HPDE6-E6E7 (cell line): ENCODE measurements at regions not wholly inside any gene's neighbourhood (a gene's known extent, or its start where the extent isn't known, plus 50 kb on each side); places are given as distances from the start of the nearest gene placed in this dataset.
A peak's percentile ranks its signal among the peaks of the same experiment; 100 is the strongest.

Experiments
- DNase-seq: peaks from one replicate; pipeline ENCODE4 v3.0.0; 2011; ENCODE audit warnings: missing footprints; ENCODE audit errors: extremely low spot score

DNA sequence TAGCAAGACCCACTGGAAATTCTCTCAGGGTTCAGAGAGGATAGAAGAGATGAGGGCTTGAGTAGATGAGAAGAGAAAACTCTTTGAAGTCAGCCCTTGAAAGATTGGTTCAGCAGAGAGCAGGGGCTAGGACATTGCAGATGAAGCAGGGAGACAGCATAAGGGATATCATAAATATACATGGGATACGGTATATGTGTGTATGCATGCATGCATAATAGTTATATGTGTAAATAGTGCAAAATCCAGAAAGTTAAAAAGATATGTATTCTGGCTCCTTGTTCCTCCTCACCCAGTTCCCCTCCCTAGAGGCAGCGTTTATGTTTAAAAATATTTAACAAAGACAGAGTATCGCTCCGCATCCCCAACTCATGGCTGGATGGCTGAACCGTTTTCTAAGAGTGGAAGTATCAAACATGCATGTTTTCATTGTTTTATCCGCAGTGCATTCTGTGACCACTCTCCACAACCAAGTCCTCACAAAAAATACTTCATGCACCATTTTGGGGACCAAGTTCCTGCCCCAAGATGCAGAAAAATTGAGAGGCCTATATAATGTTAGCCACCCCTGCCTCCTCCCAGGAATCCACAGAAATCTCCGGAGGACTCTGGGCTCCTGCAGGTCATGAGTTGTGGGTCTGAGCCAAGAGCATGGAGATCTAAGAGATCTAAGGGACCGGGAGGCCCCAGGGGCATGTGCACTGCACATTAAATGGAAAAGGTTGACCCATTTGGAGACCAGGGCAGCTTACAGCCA, 119.5 kb downstream of the MTX3 start:
- no peak for DNase-seq

DNA sequence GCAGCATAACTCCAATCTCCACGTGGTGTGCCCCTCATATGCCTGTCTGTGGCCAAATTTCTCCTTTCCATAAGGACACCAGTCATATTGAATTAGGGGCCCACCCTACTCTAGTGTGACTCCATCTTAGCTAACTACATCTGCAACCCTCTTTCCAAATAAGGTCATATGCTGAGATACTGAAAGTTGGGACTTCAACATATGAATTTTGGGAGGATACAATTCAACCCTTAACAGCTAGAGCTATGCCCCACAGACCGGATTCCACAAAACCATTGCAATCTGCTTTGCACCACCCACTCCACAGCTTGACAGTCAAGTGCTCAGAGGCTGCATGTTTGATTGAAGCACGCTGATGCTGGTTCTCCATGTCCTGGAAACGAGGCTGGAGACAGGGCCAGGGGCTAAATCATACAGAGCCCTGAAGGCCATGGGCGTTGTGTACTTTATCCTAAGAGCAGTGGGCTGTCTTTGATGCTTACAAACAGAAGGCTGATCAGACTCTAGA, 122.8 kb downstream of the MTX3 start:
- no peak for DNase-seq

DNA sequence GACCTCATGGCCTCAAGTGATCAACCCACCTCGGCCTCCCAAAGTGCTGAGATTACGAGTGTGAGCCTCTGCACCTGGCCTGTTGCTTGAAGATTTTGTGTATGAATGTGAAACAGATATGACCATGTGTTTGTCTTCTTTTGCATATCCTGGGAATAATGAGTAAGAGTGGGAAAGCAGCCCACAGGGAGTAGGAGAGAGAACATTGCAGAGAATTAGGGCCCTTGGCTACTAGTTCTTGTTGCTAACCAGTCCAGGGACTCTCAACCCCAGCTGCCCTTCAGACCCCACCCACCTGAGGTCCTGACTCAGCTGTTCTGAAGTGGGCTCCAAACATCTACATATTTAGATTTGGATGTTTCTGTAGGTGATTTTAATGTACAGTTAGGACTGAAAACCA, 125.5 kb downstream of the MTX3 start:
- DNase-seq = no peak

DNA sequence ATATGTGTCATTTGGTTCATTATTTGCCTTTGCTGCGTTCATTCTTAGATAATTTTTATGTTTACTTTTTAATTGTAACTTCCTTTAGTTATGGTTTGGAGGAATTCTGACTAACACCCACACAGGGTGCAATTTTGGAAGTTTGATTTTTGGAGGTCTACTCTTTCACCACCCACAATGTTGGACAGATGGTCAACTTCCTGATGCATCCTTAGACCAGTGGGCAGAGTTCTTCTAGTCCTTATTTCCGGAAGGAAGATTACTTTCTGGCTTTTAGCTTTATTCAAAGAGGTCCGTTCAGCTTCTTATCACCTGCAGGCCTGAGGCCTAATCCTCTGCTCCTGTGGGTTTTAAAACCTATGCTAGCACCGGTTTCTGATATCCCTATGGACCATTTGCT, 126.7 kb downstream of the MTX3 start:
- no peak for DNase-seq

DNA sequence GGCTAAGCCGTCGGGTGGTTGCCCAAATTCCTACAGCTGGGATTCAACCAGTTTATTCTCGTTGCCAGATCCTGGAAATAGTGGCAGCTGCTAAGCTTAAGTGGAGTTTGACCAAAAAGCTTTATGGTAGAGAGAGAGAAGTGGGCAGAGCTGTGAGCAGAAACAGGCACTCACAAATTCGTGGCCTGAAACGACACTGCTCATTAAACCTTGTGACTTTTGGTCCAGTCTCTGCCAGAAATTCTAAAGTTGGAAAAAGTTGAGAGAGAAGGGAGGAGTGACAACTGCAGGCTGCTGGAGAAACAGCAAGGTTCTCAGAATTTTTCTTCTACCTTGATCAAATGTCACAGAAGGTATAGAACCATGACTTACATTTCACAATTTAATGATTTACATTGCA, 131.5 kb downstream of the MTX3 start:
- DNase-seq = no peak

DNA sequence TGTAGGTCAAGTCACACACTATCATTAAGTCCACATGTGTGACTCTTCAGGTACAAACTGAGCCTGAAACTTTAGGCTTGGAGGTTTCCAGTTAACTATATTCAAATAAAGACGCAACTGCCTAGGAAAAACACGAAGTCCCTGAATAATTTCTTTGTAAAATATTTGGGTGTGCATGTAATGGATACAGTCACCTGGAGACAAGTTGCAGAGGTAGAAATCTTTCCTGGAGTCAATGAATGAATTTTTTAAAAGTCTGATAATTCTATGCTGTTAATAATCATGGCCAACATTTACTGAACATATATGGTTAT, 132.7 kb downstream of the MTX3 start:
- no peak for DNase-seq

DNA sequence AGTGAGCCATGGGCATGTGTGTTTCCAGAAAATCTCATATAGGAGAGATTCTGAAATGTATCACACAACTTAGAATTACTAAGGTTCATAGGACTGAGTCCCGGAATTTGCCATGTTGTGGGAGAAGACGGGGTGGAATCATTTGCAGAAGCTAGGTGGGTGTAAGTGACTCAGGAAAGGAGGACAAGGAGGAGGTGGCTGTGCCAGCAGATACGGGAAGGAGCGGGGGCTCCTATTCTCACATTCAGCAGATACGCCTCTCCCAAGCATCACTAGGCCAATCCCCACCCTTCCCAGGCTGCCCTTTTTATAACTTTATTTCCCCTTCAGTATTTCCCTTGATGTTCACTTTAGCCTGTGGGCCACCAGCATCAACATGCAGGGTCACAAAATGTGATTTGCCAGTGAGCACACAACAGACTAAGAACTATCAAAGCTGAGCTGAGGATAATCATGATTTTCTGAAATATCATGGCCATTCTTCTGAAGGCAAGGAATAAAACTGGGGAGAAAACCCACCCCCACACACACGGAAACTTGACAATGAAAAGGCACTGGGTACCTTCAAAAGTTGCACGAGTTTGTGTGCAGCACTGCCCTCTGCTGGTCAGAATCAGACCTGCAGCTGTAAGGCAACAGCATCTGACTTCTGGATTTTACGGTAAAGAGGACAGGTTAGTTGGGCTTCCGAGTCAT, 133.2 kb downstream of the MTX3 start:
- DNase-seq = peak; percentile 28

DNA sequence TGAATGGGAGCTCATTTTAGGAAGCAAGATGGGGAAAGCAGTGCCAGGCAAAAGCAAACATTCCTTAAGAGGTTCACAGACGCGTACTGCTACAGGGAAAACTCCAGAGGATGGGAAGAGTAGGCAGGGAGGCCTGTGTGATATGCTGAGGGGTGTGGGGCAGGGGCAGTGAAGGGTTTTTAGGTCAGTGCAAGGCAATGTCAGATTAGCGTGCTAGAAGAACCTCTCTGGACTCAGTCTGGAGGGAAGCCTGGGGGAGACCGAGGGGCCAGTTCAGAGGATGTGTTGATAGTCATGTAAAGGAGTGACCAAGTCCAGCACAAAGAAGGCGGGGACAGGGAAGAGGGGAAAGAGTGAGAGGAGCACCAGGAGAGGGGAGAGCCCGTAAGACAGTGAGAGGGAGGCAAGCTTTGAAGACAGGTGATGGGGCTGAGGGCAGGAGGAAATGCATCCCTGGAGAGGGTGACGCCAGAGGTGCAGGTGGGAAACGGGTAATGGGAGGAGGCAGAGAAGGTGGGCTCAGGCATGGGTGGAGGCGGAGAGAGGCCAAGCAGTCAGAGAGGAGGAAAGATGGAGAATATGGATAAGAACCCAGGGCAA, 134.5 kb downstream of the MTX3 start:
- no peak for DNase-seq

DNA sequence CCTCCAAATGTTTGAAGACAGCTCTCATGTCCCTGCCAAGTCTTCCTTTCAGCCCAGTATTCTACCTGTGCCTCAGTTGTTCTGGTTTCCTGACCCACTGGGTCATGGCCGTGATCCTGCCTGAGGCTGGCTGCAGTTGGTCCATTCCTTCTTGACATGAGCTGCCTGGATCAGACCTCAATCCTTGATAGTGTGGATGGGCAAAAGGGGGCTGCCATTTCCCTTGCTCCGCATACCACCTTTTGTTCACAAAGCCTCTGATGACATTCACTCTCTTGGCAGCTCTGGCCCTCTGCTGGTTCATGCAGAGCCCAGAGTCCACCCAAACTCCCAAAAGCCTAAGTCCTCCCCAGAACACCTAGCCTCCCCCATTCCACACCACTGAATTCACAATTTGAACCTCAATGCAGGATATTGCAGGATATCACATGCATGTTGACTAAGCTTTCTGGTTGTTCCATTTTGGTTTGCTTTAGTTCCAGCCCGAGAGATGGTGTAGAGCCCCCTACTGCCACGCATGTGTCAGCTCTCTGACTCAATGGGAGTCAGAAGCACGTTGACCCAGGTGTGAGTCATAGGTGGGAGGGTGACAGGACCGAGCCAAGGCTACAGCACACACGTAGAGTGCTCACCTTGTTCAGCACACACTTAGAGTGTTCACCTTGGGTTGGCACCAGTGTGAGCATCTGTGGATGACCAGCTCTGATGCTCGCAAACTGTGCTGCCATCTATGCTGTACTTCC, 137.2 kb downstream of the MTX3 start:
- peak; percentile 56 for DNase-seq

DNA sequence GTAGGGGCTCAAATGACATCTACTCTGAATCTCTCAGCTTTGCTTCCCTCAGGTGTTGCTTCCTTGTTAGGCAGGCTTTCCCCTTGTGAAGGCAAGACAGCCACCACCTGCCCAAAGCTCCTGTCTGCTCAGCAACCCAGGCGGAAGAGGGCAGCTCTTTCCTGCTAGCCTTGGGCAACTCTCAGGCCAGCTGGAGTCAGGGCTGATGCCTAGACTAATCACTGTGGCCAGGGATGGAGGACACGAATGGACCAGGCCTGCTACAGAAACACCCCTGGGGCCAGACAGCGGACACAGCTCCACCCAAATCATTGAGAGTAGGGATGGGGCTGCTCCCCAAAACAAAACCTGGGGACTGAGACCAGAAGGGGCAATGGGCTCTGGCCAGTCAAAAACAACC, 138.0 kb downstream of the MTX3 start:
- no peak for DNase-seq

DNA sequence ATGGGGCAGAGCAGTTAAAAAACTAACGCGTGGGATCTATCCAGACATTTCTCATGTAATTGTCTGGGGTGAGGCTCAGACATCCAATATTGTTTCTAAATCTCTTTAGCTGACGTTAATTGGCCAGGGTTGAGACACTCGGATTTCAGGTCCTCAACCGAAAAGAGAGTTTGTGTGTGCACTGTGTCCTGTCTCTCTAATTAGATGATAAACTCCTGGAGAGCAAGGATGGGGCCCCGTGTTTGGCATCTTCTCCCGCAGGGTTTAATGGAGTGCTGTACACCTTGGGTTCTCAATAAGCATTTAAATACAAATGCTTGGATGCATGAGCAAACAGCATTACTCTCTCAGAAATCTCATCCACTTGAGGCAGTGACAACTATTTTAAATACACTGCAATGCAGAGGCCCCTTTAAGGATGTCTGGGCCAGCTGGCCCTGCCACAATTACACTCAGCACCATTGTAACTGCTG, 139.6 kb downstream of the MTX3 start:
- DNase-seq = no peak

DNA sequence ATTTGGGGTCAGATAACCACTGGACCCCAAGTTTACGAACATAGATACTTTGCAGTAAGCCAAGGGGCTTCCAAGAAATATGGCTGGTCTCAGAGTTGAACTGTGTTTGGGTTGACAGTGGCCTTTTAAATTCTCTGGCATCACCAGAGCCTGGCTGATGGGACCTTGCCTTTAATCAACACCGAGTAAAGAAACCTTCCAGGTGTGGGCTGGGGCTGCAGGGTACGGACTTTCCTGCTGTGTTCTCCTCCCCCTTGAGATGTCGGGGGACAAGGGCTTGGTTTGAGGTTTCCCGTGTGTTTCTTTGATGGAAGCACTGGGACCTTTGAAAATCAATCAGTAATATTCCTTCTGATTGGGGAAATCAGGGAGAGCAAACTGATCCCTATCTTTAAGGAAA, 140.1 kb downstream of the MTX3 start:
- no peak for DNase-seq

DNA sequence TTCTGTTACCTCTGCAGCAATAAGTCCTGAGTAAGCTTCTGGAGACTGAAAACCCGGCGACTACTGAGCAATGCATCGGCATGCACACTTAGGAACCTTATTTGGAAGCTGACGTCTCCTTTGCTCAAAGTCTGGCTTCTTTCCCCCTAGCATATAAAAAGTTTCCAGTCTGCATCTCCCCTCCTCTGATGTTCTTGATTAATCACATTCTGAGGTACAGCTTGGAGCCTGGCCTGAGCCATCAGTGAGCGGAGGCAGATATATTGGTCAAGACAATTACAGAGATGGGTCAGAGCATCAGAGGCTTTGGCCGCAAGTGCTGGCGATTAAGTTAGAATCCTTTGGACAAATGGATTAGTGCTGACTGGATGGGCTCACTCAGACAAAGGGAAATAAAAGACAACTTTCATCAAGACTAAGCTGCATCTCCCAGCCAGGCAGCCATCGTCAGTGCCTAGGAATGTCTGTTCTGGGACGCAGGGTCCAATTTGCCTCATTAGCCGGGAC, 140.7 kb downstream of the MTX3 start:
- DNase-seq = no peak

DNA sequence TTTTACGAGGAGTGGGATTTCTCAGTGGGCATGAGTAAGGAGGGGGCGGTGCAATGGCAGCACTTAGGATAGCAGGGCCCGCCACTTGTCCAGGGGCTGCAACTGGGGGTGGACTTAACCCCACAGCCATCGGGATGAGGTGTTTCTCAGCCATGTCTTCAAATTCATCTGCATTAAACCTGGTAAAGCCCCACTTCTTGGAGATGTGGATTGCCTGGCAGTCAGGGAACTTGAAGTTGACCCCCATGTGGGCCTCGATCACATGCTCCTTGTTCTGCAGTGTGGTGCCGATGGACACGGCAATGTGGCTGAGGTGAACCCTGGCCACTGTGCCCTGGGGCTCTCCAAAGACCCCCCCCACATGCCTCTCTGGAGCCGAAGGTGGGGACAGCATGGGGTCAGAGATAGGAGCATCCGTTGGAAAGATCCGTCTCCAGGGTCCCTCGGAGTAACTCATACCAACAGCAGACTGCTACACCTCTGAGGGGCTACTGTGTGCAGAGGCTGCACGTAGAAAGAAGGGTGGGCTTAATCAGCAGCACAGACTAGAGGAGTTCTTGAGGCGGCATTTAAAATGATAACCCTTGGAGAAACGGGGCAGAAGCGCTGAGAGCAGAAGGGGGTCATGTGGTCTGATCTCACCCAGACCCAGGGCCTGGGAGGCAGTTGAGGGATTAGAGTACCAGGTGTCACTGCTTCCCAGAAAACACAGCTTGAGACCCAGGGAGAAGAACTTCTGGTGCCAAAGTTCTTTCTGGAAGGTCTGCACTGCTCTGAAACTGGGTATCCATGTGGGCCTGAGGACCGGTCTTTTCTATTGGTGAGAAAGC, 141.4 kb downstream of the MTX3 start:
- no peak for DNase-seq
